ENCODE measurements at regions not wholly inside any gene's neighbourhood (a gene's known extent, or its start where the extent isn't known, plus 50 kb on each side); places are given as distances from the start of the nearest gene placed in this dataset.
"Not testable (repeated sequence)": the region's sequence is repeated elsewhere in the genome, so short reads cannot be mapped to it uniquely, and the experiment has no call there.

DNA sequence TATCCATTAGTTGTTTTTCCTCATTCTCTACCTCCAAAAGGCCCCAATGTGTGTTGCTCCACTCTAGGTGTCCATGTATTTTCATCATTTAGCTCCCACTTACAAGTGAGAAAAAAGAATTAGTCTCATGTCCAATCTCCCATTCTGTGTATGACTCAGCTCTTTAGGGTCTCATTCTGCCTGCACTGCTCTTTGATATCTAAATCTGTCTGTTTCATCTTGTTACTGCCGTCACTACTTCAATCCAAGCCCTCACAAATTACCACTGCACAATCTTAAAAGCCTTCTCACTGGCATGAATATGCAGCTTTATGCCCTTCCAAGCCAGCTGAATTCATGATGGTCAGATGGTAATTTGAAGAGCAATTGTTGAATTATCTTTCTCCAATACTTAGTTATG is 480.5 kb downstream of the TRIB2 start:
- Histone ChIP-seq H3K36me3 (no peaks in the 10 kb centered on the region), H3K4me3 (no peak overlapping the region), H3K27me3 (replicated peaks) (no peaks in the 10 kb centered on the region), H3K9me3 (replicated peaks) (no peaks in the 10 kb centered on the region), H3K4me1 (replicated peaks) (no peaks in the 10 kb centered on the region), H3K27ac (no peak overlapping the region)
- DNase-seq (ENCODE audit: low read depth in 1 of 2, low spot score in 2 of 2) = no peak

DNA sequence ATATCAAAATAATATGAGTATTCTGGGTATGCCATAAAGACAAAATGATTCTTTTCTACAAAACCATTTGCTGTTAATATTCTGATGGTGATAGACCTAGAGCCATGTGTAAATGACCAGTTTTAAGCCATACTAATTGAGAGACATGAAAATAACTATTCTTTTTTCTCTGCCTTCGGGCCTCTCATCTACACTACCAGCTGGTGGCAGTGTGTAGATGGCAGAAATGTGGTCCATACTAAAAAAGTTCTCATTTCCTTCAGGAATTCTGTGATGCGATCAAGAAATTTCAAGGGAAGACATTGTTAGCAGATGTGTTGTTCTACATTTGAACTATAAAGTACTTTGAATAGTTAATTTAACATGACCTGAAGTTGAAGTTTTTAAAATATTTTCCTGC is 485.2 kb downstream of the TRIB2 start:
- H3K9me3 ChIP-seq (replicated peaks) = no peaks in the 10 kb centered on the region
- DNase-seq (ENCODE audit: low read depth in 1 of 2, low spot score in 2 of 2) = no peak
- no peaks in the 10 kb centered on the region for H3K36me3 ChIP-seq
- no peaks in the 10 kb centered on the region for H3K27me3 ChIP-seq (replicated peaks)
- H3K27ac ChIP-seq = no peak overlapping the region
- H3K4me1 ChIP-seq (replicated peaks) = no peaks in the 10 kb centered on the region
- no peak overlapping the region for H3K4me3 ChIP-seq

DNA sequence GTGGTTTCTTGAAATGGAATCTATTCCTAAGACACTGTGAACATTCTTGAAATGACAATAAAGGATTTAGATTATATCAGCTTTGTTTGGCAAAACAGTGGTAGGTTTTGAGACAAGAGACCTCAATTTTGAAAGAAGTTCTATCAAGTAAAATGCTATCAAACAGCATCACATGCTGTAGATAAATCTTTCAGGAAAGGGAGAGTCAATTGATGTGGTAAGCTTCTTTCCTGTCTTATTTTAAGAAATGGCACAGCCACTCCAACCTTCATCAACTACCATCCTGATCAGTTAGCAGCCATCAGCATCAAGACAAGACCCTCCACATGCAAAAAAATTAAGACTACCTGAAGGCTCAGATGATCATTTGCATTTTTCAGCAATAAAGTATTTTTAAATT is 495.4 kb downstream of the TRIB2 start:
- DNase-seq (ENCODE audit: low read depth in 1 of 2, low spot score in 2 of 2) = no peak

DNA sequence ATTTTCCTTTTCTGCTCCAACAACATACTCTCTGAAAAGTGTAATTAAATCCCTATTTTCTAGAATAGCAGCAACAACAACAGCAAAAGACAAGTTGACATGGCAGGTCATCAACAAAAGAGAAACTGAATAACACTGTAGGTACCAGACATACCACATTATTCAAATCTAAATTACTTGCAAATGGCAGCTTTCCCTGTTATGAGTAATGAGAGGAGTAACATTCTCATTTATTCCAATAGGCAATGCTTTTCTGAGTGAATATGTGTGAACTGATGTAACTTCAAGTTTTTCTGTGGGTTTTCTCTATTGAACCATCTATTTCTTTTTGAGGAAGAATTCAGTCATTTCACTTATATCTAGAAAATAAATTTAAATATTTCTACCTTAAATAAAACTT is 501.5 kb downstream of the TRIB2 start:
- H3K27ac ChIP-seq = no peak overlapping the region
- DNase-seq (ENCODE audit: low read depth in 1 of 2, low spot score in 2 of 2) = no peak
- H3K36me3 ChIP-seq = no peaks in the 10 kb centered on the region
- no peak overlapping the region for H3K4me3 ChIP-seq
- no peaks in the 10 kb centered on the region for H3K4me1 ChIP-seq (replicated peaks)
- H3K27me3 ChIP-seq (replicated peaks) = no peaks in the 10 kb centered on the region
- H3K9me3 ChIP-seq (replicated peaks) = no peaks in the 10 kb centered on the region; the same call in 1 of the 2 replicates

More for the DNA sequence above, 495.4 kb downstream of the TRIB2 start:
- H3K9me3 ChIP-seq (replicated peaks) = no peaks in the 10 kb centered on the region
- H3K27ac ChIP-seq = no peak overlapping the region
- no peaks in the 10 kb centered on the region for H3K36me3 ChIP-seq
- no peaks in the 10 kb centered on the region for H3K27me3 ChIP-seq (replicated peaks)
- H3K4me3 ChIP-seq = no peak overlapping the region
- H3K4me1 ChIP-seq (replicated peaks) = no peaks in the 10 kb centered on the region

DNA sequence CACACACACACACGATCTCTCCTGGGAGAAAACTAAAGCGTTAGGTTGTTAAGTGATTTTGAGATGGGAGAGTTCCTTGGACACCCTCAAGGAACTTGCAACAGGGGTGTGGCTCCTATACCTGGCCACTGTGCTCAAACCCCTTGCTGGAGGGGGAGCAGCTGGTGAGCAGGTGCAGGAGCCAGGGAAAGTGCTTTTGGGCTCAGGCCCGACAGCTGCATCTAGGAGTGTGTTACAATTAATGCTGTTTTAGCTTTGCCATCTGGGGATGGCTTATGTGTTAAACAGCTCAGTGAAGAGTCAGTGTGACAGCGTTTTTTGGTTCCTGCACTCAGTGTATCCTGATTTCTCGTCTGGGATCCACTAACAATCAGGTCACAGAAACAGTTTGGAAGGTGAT is 510.8 kb downstream of the TRIB2 start:
- H3K36me3 ChIP-seq = no peaks in the 10 kb centered on the region

DNA sequence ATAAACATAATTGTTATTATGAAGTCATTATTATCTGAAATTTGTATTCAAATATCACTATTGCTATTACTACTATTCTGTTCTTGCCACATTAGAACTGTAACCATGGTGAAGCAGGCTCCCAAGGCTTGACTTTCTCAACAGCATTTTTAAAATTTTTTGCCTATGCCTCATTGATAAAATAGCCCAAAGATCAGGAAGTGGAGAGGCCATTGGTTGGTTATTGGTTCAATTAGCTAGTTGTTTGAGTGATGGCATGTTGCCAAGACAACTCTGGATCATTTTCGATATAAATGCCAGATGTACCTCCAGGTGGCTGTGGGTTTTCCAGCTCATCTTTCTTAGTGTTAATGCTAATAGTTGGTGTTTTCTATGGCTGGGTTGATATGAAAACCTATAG is 513.5 kb downstream of the TRIB2 start:
- Histone ChIP-seq H3K36me3 (no peaks in the 10 kb centered on the region), H3K4me1 (replicated peaks) (no peaks in the 10 kb centered on the region), H3K27ac (no peak overlapping the region), H3K27me3 (replicated peaks) (no peaks in the 10 kb centered on the region), H3K4me3 (no peak overlapping the region), H3K9me3 (replicated peaks) (no peaks in the 10 kb centered on the region)
- DNase-seq (ENCODE audit: low read depth in 1 of 2, low spot score in 2 of 2) = no peak

More for the DNA sequence above, 510.8 kb downstream of the TRIB2 start:
- DNase-seq (ENCODE audit: low read depth in 1 of 2, low spot score in 2 of 2) = no peak
- H3K4me1 ChIP-seq (replicated peaks) = no peaks in the 10 kb centered on the region
- no peak overlapping the region for H3K27ac ChIP-seq
- H3K27me3 ChIP-seq (replicated peaks) = no peaks in the 10 kb centered on the region
- H3K9me3 ChIP-seq (replicated peaks) = no peaks in the 10 kb centered on the region; the same call in 1 of the 2 replicates
- no peak overlapping the region for H3K4me3 ChIP-seq

DNA sequence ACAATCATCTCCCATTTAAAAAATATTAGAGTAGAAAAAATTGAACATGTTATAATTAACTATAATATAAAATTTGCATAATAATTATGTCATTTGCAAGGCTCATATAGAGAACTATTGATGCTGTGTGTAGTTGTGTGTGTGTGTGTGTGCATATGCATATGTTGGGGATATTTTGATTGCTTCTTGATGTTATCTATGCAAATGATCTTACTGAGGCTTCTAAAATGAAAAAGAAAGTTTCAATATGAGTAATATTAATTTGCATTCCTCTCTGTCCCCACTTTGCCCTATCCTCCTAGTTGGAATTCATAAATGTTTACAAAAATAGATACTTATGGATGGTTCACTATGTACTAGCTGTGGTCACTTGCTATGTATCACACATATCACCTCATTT is 523.3 kb downstream of the TRIB2 start:
- H3K4me3 ChIP-seq = no peak overlapping the region
- H3K4me1 ChIP-seq (replicated peaks) = no peaks in the 10 kb centered on the region
- no peaks in the 10 kb centered on the region for H3K9me3 ChIP-seq (replicated peaks)
- no peaks in the 10 kb centered on the region for H3K36me3 ChIP-seq
- no peak for DNase-seq (ENCODE audit: low read depth in 1 of 2, low spot score in 2 of 2)
- H3K27me3 ChIP-seq (replicated peaks) = no peaks in the 10 kb centered on the region
- no peak overlapping the region for H3K27ac ChIP-seq

DNA sequence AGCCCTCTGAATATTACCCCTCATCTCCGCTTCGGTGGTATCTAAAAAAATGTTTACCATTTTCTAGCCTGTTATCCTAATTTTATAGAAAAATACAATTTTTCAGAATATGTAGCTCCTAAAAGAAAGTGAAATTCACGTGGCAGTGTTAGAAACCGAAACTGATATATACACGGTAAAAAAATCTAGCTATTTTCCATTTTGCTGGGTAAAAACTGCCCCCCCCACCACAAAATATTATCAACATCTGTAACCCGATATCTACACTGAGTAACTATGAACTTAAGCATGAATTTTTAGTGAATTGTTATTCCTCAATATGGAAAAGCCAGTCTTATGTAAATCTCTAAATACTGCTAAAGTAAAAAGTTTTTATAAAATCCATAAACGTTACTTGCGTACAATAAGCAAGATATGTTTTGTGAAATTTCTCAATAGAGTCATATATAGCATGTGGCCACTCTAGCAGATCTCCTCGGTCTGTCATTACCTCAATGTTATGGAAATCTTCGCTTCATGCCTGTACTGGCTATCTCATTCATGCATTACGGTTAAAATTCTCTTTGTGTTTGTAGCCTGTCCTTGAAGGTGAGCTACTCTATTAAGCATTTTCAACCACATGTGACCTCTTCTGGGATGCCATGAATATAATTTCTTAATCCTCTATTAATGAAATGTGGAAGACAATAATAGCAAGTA is 524.2 kb downstream of the TRIB2 start:
- Histone ChIP-seq H3K4me1 (replicated peaks) (no peaks in the 10 kb centered on the region), H3K27me3 (replicated peaks) (no peaks in the 10 kb centered on the region), H3K9me3 (replicated peaks) (no peaks in the 10 kb centered on the region), H3K27ac (no peak overlapping the region), H3K36me3 (no peaks in the 10 kb centered on the region), H3K4me3 (no peak overlapping the region)
- DNase-seq (ENCODE audit: low read depth in 1 of 2, low spot score in 2 of 2) = no peak

DNA sequence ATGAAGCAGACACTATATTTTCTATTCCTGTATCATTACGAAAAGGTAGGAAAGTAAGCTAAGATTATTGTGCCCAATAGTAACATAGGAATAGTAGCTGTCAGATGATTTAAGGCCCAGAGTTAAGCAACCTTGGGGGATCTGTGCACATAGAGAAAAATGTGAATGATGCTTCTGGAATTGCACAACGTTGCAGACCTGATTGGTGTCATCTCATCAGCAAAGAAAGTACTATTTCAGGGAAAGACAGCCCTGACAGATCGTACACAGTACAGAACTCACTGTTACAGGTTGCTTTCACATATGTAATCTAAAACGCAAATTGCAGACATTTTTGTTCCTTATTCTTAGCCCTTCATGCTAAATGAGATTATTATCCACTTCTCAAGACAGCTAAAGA is 535.9 kb downstream of the TRIB2 start:
- Histone ChIP-seq H3K4me1 (replicated peaks) (no peaks in the 10 kb centered on the region), H3K4me3 (no peak overlapping the region), H3K27me3 (replicated peaks) (no peaks in the 10 kb centered on the region), H3K9me3 (replicated peaks) (no peaks in the 10 kb centered on the region; the same call in 1 of the 2 replicates), H3K36me3 (no peaks in the 10 kb centered on the region), H3K27ac (no peak overlapping the region)
- no peak for DNase-seq (ENCODE audit: low read depth in 1 of 2, low spot score in 2 of 2)

DNA sequence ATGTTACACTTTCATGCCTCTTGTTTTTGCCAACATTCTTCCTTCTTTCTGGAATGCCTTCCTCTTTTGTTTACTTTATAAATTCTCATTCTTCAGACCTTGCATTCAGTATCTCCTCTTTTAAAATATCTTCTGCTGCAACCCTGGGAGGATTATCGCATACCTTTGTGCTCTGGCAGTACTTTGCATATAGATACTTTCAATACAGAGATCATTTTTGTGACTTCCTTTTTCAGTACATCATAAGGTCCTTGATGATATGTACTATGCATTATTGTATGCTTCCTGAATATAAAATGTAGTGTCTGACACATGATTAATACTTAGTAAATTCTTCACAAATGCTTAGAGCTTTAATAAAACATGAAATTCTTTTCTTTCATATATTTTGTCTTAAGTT is 538.7 kb downstream of the TRIB2 start:
- Histone ChIP-seq H3K4me1 (replicated peaks) (no peaks in the 10 kb centered on the region), H3K27ac (no peak overlapping the region), H3K4me3 (no peak overlapping the region), H3K36me3 (no peaks in the 10 kb centered on the region), H3K9me3 (replicated peaks) (no peaks in the 10 kb centered on the region; the same call in 1 of the 2 replicates), H3K27me3 (replicated peaks) (no peaks in the 10 kb centered on the region)
- DNase-seq (ENCODE audit: low read depth in 1 of 2, low spot score in 2 of 2) = no peak

DNA sequence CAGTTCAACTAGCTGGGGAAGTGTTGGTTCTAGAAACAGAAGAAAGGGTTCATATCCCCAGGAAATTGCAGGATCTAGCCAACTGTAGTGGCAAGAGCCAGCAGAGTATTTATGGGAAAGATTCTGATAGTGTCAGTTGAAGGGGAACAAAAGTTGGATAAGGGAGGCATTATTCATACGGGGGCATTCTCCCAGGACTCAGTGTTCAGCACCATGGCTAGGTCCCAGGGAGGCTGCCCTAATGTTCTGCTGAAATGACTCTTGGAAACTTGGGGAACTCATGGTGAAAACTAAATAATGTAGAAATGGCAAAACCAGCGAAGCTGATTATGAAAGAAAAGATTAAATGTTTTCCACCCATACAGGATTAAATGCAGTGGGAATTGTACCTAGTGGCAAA is 543.7 kb downstream of the TRIB2 start:
- Histone ChIP-seq H3K27ac (no peak overlapping the region), H3K4me3 (no peak overlapping the region), H3K4me1 (replicated peaks) (no peaks in the 10 kb centered on the region), H3K27me3 (replicated peaks) (no peaks in the 10 kb centered on the region), H3K9me3 (replicated peaks) (no peaks in the 10 kb centered on the region), H3K36me3 (no peaks in the 10 kb centered on the region)
- DNase-seq (ENCODE audit: low read depth in 1 of 2, low spot score in 2 of 2) = no peak

DNA sequence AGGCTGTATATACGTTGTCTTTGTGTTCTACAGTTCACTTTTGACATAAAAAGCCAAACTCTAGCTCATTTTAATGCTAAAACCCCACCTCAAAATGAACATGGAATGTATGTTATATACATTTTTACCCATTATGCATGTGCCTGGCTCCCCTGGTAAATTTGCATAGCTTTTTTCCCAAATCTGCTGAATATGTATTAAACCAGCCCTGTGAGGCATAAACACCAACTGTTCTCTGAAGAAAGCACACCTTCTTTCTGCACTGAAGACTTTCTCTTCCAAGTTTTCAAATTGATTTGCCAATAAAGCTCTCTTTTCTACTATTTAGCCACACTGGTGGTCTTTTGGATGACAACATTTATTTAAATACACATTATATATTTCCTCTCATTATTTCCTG is 549.4 kb downstream of the TRIB2 start:
- no peak for DNase-seq (ENCODE audit: low read depth in 1 of 2, low spot score in 2 of 2)
- Histone ChIP-seq H3K36me3 (no peaks in the 10 kb centered on the region), H3K27me3 (replicated peaks) (no peaks in the 10 kb centered on the region), H3K4me3 (no peak overlapping the region), H3K27ac (no peak overlapping the region), H3K9me3 (replicated peaks) (no peaks in the 10 kb centered on the region), H3K4me1 (replicated peaks) (no peaks in the 10 kb centered on the region)

DNA sequence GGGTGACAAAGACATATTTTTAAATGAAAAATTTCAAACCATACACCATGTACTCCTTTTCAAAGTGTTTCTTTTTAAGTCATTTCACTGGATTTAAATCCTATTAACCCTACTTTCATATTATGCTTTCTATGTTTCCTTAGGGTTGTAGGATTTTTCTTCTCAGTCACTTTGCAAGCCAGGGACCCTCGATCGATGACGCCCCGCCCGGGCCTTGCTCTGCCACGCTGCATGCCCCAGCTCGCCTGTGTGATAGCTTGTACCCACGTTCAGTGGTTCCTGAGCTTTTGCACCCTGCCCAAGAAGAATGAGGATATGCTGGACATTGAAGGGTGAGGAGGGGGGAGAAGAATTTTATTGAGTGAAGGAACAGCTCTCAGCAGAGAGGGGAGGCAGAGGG is 568.0 kb downstream of the TRIB2 start:
- H3K27ac ChIP-seq = no peak overlapping the region
- no peaks in the 10 kb centered on the region for H3K9me3 ChIP-seq (replicated peaks)
- H3K4me1 ChIP-seq (replicated peaks) = no peaks in the 10 kb centered on the region
- H3K27me3 ChIP-seq (replicated peaks) = no peaks in the 10 kb centered on the region
- no peak overlapping the region for H3K4me3 ChIP-seq
- H3K36me3 ChIP-seq = no peaks in the 10 kb centered on the region
- DNase-seq (ENCODE audit: low read depth in 1 of 2, low spot score in 2 of 2) = no peak

DNA sequence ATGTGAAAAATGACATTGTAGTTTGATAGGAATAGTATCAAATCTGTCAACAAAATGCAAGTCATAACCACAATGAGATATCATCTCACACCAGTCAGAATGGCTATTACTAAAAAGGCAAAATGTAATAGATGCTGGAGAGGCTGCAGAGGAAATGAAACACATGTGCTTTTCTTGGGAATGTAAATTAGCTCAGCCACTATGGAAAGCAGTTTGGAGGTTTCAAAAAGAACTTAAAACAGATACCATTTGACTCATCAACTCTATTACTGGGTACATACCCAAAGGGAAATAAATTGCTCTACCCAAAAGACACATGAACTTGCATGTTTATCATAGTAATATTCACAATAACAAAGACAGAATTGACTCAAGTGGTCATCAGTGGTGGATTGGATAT is 572.6 kb downstream of the TRIB2 start:
- Histone ChIP-seq H3K4me1 (replicated peaks) (no peaks in the 10 kb centered on the region), H3K27ac (no peak overlapping the region), H3K36me3 (no peaks in the 10 kb centered on the region), H3K27me3 (replicated peaks) (no peaks in the 10 kb centered on the region), H3K4me3 (no peak overlapping the region), H3K9me3 (replicated peaks) (no peaks in the 10 kb centered on the region)
- DNase-seq (ENCODE audit: low read depth in 1 of 2, low spot score in 2 of 2) = no peak

DNA sequence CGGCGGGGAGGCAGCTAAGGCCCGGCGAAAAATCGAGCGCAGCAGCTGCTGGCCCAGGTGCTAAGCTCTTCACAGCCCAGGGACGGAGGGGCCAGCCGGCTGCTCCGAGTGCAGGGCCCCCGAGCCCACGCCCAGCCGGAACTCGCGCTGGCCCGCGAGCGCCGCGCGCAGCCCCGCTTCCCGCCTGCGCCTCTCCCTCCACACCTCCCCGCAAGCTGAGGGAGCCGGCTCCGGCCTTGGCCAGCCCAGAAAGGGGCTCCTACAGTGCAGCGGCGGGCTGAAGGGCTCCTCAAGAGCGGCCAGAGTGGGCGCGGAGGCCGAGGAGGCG is 591.7 kb downstream of the TRIB2 start:
- H3K36me3 ChIP-seq; DNase-seq (ENCODE audit: low read depth in 1 of 2, low spot score in 2 of 2); H3K9me3 ChIP-seq (replicated peaks); H3K27ac ChIP-seq; H3K4me1 ChIP-seq (replicated peaks); H3K27me3 ChIP-seq (replicated peaks); H3K4me3 ChIP-seq: not testable (repeated sequence)

Measured in SJSA1 (cell line).